A549 (cell line): ENCODE measurements at regions not wholly inside any gene's neighbourhood (a gene's known extent, or its start where the extent isn't known, plus 50 kb on each side); places are given as distances from the start of the nearest gene placed in this dataset.
"Not testable (repeated sequence)": the region's sequence is repeated elsewhere in the genome, so short reads cannot be mapped to it uniquely, and the experiment has no call there.

Experiments used
- CEBPB ChIP-seq, 2 experiments: fragments of >200 bp in 1 of 2; sonication (Bioruptor Twin) in 1 of 2; formaldehyde crosslinking in 1 of 2; IDR thresholded peaks; 2 replicates each; pipeline ENCODE4 v1.6.1; 2012 to 2016
- ELK1 ChIP-seq: fragments of 150-350 bp; IDR thresholded peaks from 2 replicates; pipeline ENCODE4 v1.6.1; 2014; ENCODE audit warnings: low read depth, mild to moderate bottlenecking, low read length
- EP300 ChIP-seq, 2 experiments: fragments of >200 bp; sonication (Bioruptor Twin); formaldehyde crosslinking; IDR thresholded peaks; 2 replicates in 1 of 2; 3 replicates in 1 of 2; pipeline ENCODE4 v1.6.1; 2016 to 2017
- ESRRA ChIP-seq: fragments of 150-350 bp; IDR thresholded peaks from 2 replicates; pipeline ENCODE4 v1.6.1; 2014; ENCODE audit warnings: mild to moderate bottlenecking, low read length, borderline replicate concordance
- POLR2A ChIP-seq: IDR thresholded peaks from 2 replicates; pipeline ENCODE4 v1.6.1; 2012; ENCODE audit warnings: mild to moderate bottlenecking, low read length
- POLR2AphosphoS2 ChIP-seq: conservative IDR thresholded peaks from 2 replicates; pipeline ENCODE4 v1.6.1; 2012; ENCODE audit warnings: low read length, improper control_type of control experiment, inconsistent platforms
- RCOR1 ChIP-seq: fragments of 150-350 bp; IDR thresholded peaks from 2 replicates; pipeline ENCODE4 v1.6.1; 2014; ENCODE audit warnings: antibody characterized with exemption, low read length, low read depth
- SREBF2 ChIP-seq: fragments of 450-650 bp; IDR thresholded peaks from 2 replicates; pipeline ENCODE4 v1.6.1; 2014; ENCODE audit warnings: mild to moderate bottlenecking, moderate library complexity
- TF ChIP-seq, protein P1 (sequence below): fragments of >200 bp; sonication (Bioruptor Twin); formaldehyde crosslinking; IDR thresholded peaks from 3 replicates; pipeline ENCODE4 v1.6.1; 2016
- TF ChIP-seq, protein P2 (sequence below): fragments of >200 bp; sonication (Bioruptor Twin); formaldehyde crosslinking; IDR thresholded peaks from 3 replicates; pipeline ENCODE4 v1.5.1; 2016

- TF ChIP-seq, protein P1, sequence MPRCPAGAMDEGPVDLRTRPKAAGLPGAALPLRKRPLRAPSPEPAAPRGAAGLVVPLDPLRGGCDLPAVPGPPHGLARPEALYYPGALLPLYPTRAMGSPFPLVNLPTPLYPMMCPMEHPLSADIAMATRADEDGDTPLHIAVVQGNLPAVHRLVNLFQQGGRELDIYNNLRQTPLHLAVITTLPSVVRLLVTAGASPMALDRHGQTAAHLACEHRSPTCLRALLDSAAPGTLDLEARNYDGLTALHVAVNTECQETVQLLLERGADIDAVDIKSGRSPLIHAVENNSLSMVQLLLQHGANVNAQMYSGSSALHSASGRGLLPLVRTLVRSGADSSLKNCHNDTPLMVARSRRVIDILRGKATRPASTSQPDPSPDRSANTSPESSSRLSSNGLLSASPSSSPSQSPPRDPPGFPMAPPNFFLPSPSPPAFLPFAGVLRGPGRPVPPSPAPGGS: not testable (repeated sequence)
- TF ChIP-seq, protein P2, sequence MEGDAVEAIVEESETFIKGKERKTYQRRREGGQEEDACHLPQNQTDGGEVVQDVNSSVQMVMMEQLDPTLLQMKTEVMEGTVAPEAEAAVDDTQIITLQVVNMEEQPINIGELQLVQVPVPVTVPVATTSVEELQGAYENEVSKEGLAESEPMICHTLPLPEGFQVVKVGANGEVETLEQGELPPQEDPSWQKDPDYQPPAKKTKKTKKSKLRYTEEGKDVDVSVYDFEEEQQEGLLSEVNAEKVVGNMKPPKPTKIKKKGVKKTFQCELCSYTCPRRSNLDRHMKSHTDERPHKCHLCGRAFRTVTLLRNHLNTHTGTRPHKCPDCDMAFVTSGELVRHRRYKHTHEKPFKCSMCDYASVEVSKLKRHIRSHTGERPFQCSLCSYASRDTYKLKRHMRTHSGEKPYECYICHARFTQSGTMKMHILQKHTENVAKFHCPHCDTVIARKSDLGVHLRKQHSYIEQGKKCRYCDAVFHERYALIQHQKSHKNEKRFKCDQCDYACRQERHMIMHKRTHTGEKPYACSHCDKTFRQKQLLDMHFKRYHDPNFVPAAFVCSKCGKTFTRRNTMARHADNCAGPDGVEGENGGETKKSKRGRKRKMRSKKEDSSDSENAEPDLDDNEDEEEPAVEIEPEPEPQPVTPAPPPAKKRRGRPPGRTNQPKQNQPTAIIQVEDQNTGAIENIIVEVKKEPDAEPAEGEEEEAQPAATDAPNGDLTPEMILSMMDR: not testable (repeated sequence)
- TF ChIP-seq ELK1; EP300 (IDR thresholded peaks at IDR 0.05); POLR2A; POLR2AphosphoS2; RCOR1; SREBF2; CEBPB (IDR thresholded peaks at IDR 0.05); ESRRA: not testable (repeated sequence)
These were observed 102.2 kb downstream of the CRLF3 start for GRCh38 chr17:30722114-30722780.
